HG02759 (cell line): ENCODE measurements at regions not wholly inside any gene's neighbourhood (a gene's known extent, or its start where the extent isn't known, plus 50 kb on each side); places are given as distances from the start of the nearest gene placed in this dataset.
A peak's percentile ranks its signal among the peaks of the same experiment; 100 is the strongest.

Source experiments
- ATAC-seq: cut with Tn5 transposase; IDR thresholded peaks from one replicate; pipeline ENCODE4 v1.9.1; 2021; ENCODE audit warnings: mild to moderate bottlenecking, moderate library complexity; ENCODE audit not compliant: unreplicated experiment

DNA sequence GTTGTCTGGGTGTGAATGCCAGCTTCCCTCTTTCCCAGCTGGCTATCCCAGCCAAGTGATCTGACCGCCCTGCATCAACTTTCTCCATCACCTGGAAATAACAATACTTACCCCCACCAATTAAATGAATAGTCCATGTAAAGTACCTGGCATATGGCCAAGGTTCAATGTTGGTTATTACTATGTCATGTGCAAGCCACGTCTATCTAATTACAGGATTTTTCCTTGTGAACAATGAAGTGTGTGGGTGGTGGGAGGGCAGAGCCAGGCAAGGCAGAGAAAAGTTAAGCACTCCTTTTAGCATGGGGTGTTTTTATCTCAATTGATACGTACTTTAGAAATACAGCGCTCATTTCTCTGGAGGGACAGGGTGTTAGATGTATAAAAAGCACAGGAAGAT lies 121.1 kb downstream of the NHLRC3 start:
- no peak for ATAC-seq

DNA sequence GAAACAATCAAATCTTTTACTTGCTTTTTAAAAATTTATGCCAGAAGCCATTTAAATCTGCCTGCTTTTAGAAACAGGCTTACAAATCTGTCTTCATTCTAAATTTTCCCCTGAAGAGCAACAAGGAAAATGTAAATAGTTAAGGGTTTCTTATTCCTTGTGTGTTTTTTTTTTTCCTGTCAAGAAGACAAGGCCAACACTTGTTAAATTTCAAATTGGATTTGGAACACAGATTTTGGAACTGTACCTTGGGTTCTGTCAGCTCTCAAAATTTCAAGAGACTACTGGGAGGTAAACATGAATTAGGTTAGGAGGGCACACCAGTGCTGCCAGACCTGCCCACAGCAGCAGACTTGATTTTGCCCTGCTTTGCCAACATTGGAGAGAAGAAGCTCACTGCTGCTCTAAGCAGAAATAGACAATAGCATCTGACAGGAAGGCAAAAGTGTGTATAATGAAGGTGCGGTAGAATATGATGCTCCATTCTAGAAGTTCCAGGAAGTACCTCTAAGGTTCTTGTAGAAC lies 121.7 kb downstream of the NHLRC3 start:
- no peak for ATAC-seq

DNA sequence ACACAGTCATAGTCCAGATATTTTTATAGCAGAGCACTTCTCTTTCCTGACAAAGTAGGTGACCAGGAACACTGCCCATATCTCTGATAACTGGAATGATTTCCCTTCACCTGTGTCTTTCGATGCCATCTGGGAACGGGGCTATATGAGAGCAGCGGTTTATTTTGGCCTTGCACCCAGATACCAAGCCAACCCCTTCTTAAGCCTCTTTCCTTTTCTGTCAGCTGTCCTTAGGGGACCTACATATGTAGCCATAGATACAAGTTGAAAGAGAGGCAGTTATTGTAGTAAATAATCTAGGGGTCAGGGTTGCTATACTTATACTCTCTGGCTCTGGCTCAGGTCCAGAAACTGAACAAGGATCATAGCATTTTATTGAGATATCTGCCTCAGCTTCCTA lies 128.8 kb downstream of the NHLRC3 start:
- ATAC-seq, result no peak

DNA sequence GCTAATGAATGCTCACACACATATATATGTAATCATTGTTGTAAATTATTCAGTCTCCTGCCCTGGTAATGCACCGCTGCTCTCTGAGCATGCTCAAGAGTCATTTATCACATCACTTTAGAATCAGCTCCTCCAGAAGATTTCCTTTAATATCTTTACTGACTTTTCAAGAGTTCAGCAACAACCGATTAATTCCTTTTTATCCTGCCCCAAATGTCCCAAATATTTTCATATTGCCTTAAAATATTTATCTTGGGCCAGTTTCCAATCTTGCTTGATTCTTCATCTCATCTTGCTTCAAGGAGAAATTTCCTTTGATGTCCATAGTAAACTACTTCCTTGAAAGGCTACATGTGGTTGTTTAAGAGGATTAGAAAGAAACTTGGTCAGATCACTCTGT lies 132.5 kb downstream of the NHLRC3 start:
- no peak for ATAC-seq

DNA sequence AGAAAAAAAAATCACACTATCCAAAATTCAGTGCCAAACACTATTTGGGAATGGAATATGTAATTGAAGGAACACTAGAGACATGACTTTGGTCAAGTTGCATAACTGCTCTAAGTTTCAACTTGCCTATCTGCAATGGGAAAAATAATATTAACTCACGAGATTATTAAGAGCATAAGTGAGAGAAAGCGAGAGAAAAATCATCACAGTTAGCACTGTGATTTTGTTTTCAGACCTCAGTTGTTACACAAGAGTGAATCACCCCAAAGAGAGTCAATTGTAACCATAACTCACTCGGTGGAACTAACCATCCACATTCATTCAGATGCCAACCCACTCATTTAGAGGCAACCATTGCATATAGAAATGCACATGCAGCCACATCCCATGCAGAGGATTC lies 147.1 kb downstream of the NHLRC3 start:
- no peak for ATAC-seq

DNA sequence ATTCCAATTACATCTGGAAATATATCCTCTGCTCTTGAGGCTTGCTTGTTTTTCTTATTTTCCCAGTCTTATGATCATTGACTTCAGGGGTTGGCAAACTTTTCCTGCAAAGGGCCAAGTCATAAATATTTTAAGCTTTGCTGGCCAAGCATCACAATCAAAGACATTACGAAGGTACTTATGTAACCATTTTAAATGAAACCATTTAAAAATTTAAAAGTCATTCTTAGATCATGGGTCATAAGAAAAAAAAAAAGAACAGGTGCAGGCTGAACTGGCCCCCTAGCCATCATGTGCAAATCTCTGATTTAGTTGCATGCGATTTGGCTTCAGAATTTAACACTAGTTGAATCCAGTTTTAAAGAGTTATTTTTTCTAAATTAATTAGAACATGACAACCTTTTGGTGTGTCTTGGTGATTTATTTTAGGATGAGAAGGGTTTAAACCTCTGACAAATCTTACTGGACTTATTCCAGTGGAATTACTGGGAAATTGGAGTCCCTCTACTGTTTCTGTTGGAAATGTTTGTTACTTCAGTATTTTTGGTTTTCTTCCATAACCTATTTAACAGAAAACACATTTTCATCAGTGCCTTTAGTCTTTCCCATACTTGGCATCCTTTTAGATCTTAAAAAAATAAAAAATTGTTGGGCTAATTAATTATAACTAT lies 148.1 kb downstream of the NHLRC3 start:
- ATAC-seq, result no peak

DNA sequence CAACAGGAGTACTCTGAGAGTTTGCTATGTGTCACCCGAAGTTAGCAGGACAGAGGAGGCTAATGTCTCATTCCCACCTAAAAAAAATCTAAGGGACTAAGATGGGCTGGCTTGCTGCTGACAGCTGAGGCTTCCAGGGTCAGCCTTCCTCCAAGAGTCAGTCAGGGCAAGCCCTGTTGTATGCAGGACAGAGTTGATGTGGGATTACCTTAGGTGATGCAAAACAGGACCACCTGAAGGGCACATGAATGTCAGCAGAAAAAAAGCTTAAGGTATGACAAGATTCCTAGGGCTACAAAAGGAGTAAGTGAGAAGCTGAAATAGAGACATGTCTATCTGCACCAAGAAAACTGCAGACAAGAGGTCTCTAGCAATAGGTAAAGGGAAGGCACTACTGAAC lies 151.5 kb downstream of the NHLRC3 start:
- ATAC-seq, result no peak

DNA sequence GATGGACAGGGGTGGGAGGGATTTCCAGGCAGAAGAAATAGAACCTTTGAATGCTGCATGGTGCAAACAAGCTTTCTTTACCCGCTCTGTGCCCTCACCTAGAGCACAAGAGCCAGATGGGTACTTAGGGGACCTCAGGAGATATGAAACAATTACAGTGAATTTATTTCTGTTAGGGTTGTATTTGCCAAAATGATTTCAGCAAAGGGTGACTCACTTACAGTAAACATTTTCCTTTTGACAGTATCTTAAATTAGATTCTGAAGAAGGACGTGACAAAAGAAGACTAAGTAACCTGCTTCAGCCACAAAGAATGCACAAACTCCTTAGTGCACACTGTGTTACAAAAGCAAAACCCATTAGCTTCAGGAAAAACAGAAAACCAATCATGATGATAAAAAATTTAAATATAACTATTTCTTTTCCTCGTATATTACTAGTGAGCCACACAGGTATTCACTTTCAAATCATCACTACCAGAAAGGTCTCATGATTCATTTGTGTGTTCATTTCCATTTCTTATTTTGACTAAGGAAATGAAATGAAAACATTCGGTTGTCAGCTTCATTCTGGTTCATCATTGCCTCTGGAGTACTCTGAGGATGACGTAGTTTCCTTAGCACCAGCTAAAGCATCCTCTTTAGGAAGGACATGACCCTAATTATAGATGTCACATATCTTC lies 158.8 kb downstream of the NHLRC3 start:
- ATAC-seq, result peak; percentile 73

DNA sequence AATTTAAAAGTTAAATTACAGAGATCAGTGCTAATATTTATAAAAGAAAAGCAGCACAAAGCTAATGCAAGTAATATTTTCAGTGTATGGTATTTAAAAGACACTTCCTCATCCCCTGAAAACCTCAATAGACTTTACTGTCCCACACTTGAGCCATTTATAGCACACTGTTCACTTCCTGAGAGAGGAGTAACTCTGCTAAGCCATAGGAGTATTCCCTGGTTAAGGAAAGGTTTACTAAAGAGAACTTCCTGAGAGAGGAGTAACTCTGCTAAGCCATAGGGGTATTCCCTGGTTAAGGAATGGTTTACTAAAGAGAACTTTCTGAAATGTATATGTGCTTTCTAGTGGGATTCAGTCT lies 159.4 kb downstream of the NHLRC3 start:
- ATAC-seq, result peak; percentile 20

DNA sequence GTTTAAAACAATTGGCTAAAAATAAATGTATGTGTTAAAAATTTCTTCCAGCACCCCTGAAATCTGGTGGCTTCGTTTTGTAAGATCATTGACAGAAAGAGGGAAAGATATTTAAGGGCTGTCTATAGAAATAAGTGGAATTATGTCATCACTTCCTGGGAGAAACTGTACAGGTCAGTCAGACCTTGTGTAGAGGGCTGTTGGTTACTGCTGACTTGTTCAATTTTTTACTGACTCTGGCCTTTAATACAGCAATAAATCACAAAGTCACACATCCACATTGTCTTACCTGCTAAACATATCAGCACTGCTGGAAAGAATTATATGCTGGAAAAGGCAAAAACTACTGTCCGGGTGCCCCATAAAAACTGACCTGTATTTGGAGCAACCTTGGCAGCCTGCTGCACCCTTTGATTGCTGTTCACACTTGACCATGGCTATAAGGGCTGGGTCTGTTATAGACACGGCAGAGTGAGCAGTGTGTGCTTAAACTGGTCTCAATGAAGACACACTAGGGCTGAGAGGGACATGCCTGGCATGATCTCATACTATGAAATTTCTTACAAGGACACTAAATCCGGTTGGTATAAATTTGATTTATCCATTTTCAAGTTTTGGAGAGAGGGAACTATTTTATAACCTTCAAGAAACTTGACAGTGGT lies 162.1 kb downstream of the NHLRC3 start:
- ATAC-seq, result no peak

DNA sequence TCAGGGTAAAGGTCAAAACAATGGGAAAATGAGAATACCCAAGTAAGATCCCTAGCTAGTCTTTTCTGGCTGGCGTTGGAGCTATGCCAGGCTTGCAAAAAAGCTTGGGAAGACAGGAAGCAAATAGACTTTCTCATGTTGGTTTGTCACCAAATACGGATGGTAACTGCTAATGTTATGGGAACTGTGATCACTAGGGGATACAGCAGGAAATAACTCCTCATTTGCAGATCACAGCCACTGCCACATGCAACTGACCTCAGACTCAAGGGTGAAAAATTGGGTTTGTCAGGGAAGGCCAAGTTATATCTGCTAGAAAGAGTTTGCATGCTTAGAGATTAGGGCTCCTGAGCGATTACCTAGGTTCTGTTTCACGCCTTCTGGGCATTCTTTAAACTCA lies 162.9 kb downstream of the NHLRC3 start:
- ATAC-seq, result no peak

DNA sequence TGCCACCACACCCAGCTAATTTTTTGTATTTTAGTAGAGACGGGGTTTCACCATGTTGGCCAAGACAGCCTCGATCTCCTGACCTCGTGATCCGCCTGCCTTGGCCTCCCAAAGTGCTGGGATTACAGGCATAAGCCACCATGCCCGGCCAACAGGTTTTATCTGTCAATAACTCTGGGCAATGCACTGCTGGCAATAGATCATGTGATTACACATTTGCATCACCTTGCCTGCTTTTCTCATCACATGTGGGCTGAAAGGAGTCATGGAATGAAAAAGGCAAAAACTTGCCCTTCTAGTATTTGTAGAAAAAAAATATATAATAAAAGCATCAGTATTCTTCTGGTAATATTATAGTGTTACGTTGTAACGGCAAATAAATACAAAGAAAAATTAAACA lies 164.5 kb downstream of the NHLRC3 start:
- ATAC-seq, result no peak

DNA sequence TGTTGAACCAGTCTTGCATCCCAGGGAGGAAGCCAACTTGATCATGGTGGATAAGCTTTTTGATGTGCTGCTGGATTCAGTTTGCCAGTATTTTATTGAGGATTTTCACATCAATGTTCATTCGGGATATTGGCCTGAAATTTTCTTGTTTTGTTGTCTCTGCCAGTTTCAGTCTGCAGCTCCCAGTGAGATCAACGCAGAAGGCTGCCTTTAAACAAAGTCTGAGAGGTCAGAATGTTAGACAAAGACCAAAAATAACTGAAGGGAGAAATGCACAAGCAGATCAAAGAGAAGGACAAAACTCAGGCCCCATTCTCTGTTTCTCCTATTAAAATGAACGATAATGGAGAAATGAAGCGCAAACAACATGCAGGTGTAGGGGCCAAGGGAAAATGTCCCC lies 170.4 kb downstream of the NHLRC3 start:
- no peak for ATAC-seq

DNA sequence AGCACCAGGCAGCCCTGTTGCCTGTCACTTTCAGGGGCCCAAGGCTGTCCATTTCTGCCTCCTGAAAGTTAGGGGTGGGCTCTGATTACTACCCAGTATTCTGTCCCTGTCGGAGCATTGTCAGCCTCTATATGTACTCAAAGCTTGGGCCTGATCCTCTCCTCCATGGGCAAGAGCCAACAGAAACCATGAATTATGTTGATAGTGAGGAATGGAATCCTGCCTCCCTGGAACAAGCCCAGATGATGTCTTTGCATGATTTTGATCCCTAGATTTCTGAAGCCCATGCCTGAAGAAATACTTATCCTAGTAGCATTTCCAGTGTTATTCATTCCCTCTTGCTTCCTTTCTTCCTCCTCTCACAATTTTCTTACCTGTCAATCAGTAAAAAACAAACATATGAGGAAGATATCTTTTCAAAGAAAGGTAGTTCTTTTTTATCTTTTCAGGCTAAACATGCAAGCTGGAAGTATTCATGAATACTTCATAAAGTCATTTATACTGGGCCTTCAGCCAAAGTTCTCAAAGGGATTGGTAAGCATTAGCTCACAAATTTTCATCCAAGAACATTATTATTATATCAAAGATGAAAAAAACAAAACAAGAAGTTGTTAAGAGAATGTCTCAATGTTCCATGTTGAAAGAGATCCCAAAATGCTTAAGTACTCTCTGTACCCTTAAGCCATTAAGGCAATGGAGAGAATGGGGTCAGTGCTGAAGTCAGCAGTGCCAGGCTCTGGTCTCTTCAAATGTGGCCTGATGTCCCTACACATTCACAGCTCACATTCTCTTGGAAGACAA lies 171.7 kb downstream of the NHLRC3 start:
- no peak for ATAC-seq

DNA sequence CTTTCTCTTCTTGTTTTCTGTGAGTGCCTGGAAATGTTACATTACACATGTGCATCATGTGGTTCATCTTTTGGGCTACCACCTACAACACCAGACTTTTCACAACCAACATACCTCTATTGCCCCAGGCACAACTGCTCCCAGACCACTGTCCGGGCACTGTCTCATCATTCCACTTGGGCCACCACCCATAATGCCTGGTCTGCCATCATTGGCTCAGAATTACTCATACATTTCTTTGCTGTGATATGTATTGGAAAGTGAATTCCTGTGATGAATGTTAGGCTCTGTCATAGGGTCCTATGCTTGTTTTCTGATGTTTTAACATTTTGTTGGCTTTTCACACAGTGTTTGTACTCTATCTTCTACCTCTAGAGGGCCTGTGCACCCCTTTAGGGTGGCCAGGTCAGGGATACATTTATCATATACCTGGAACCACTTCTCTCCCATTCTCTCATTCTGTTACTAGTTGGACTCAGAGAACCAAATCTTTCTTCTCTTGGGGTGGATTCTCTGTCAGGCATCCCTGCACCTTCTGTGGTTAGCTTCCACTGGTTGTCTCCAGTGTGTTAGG lies 172.8 kb downstream of the NHLRC3 start:
- ATAC-seq, result no peak

DNA sequence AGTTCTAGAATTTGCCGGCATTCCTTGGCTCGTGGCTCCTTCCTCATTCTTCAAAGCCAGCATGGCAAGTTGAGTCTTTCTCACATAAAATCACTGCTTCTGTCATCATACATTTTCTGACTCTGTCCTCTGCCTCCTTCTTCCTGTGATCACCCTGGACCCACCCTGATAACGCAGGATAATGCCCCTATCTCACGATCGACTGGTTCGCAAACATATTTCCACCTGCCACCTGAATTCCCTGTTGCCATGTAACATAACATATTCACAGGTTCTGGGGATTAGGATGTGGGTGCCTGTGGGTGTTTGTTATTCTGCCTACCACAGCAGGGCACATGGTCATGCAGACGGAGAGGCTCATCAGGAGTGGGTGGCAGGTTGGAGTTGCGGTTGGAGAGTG lies 177.7 kb downstream of the NHLRC3 start:
- ATAC-seq, result no peak

DNA sequence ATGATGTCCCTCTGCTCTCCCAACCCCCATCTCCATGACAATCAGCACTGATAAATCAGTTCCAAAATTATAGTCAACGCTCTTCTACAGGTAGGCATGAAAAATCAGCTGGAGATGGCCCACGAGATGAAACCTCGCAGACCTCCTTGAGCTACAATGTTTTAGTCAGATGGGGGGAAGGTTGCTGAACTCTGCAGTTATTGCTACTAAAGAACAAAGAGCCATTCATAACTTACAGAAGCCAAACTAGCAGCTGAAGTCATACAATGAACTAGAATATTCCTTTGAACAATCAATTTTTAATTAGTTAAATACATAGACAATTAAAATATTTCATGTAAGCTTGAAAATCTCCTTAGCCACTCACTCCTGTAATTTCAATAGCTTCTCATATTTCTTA lies 179.2 kb downstream of the NHLRC3 start:
- no peak for ATAC-seq

DNA sequence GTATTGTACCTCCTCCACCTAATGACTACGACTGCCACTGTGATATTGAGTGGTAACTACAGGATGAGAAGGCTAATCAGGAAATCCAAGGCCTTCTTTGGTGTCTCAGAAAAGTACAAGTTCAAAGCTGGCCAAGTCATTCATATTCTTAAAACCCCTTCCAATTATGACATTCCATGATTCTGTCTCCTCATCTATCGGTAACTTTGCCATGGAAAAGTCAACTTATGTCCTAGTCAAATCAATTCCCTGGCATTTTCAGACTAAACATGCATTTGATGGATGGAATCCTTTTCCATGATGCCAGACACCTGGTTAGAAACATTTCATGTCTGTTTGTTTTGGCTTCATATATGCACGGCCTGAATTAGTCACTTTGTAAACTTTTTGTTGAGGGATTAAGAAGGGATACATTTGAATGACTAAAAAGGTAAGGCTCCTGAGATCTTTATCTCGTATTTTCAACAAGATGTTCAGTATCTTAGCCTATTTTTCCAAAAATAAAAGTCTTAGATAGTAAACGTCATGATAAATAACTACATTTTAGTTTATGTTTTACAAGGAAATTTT lies 186.5 kb downstream of the NHLRC3 start:
- no peak for ATAC-seq

DNA sequence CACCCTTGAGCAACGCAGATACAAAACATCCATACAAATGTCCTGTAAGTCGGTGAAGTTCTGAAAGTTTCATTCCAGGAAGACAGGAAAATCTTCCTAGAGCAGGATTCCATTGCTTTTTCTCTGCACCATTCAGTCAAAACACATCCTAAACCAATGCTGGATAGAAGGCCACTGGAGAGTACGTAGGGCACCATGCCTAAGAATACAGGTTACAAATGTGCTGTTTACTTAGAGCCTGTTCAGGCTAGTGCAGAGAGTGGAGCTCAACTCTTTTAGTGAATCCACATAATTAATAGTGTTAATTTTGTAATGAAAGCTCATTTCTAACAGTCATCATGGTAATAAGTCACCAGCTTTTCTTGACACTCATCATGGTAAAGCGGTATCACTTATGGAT lies 187.6 kb downstream of the NHLRC3 start:
- ATAC-seq, result no peak

DNA sequence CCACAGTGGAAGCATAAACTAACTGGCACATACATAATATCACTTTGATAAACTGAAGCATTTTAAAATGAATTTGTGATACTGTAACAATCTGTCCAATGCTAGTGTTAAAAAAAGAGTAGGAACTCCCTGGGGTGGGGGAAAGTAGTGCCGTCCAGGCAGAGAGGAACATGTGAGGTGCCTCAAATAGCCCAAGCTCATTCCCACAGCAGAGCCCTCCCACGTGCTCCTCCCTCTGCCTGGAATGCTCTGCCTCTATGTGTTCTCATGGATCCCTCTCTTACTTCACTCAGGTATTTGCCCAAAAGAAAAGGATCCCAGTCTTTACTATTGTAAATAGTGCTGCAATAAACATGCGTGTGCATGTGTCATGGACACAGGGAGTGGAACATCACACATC lies 188.1 kb downstream of the NHLRC3 start:
- no peak for ATAC-seq
